GM10248 (cell line): ENCODE measurements at regions not wholly inside any gene's neighbourhood (a gene's known extent, or its start where the extent isn't known, plus 50 kb on each side); places are given as distances from the start of the nearest gene placed in this dataset.

Experiments
- CTCF ChIA-PET: fragments of 300-600 bp; sonication (Branson Sonifier 250); formaldehyde crosslinking; extraction: SDS; loops from one replicate; lab custom pipeline; 2021; ENCODE audit warnings: antibody characterized with exemption; lab: Yijun Ruan, JAX
- POLR2A ChIA-PET: fragments of 350-650 bp; sonication (Branson Sonifier 250); formaldehyde crosslinking; extraction: SDS; loops from one replicate; lab custom pipeline; 2020; ENCODE audit warnings: antibody characterized with exemption; lab: Yijun Ruan, JAX
- DNase-seq: peaks from one replicate; pipeline ENCODE4 v3.0.0; 2012; ENCODE audit errors: extremely low spot score
- TF ChIP-seq, protein P1 (sequence below): IDR thresholded peaks from 2 replicates; pipeline ENCODE4 v1.5.1; 2012; ENCODE audit warnings: mild to moderate bottlenecking, low read depth; ENCODE audit errors: extremely low read depth, missing control alignments, control extremely low read depth

DNA sequence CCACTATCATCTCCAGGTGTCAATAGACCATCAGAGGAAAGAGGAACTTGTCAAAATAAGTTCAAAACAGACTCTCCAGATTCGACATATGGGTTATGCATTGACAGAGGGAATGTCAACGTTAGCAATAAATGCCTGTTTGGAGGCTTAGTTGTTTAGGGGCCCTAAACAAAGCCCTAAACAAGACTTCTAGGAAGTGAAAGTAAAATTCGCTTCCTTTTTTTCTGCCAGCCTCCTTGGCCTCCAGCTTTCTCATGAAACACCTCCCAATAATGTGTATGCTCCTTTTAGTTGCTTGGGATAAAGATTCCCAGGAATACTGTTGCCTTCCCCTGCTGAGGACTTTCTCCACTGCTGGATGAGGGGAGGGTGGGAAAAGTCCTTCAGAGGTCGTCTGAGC, 70.9 kb upstream of the ARNT2 start:
- no peak for DNase-seq
- TF ChIP-seq, protein P1, sequence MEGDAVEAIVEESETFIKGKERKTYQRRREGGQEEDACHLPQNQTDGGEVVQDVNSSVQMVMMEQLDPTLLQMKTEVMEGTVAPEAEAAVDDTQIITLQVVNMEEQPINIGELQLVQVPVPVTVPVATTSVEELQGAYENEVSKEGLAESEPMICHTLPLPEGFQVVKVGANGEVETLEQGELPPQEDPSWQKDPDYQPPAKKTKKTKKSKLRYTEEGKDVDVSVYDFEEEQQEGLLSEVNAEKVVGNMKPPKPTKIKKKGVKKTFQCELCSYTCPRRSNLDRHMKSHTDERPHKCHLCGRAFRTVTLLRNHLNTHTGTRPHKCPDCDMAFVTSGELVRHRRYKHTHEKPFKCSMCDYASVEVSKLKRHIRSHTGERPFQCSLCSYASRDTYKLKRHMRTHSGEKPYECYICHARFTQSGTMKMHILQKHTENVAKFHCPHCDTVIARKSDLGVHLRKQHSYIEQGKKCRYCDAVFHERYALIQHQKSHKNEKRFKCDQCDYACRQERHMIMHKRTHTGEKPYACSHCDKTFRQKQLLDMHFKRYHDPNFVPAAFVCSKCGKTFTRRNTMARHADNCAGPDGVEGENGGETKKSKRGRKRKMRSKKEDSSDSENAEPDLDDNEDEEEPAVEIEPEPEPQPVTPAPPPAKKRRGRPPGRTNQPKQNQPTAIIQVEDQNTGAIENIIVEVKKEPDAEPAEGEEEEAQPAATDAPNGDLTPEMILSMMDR: no peak
- ChIA-PET CTCF (no interaction called here), POLR2A (no interaction called here)

DNA sequence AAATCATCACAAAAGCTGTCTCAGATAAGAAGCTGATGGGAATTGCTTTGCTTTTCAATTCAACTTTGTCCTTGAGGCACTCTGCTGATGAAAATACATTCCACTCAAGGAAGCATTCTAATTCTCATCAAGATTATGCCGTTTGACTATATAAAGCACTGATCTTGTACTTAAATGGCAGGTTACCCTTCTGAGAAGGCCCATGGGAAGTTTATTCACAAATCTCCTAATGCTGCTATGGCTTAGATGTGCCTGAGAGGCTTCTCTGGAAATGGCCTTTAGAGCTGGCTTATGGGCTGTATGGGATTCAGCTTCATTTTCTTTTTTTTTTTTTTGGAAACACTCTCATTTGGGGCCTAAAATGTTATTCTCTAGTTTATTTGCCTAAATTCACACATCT, 69.7 kb upstream of the ARNT2 start:
- no peak for DNase-seq
- TF ChIP-seq, protein P1: no peak
- POLR2A ChIA-PET: no interaction called here
- CTCF ChIA-PET: interaction anchor here (0.6 kb wide), 2 partner anchors 9 to 12 kb away, joined by 3 read pairs; no protein-coding TSS in a partner anchor

DNA sequence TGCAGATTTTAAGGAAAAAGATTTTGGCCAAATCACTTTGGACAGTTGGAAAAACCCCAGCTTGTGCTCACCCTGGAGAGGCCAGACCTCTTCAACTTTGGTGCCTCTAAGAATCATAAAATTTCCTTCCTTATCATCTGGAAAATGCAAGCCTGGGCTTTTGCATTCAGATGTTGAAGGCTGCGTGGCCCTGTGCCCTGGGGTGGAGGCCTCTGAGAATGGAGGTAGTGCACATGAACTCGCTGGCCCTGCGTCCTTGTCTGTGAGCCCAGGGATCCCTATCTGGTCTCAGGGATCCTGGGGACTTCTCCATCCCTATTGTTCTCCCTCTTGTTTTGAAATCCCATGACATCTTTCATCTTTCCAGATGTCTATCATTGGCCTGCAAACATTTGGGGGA, 64.6 kb upstream of the ARNT2 start:
- CTCF ChIA-PET: interaction anchor here (1.0 kb wide), 1 partner anchor 22 kb away, joined by 3 read pairs; no protein-coding TSS in a partner anchor
- POLR2A ChIA-PET: no interaction called here
- no peak for DNase-seq
- TF ChIP-seq, protein P1: no peak

DNA sequence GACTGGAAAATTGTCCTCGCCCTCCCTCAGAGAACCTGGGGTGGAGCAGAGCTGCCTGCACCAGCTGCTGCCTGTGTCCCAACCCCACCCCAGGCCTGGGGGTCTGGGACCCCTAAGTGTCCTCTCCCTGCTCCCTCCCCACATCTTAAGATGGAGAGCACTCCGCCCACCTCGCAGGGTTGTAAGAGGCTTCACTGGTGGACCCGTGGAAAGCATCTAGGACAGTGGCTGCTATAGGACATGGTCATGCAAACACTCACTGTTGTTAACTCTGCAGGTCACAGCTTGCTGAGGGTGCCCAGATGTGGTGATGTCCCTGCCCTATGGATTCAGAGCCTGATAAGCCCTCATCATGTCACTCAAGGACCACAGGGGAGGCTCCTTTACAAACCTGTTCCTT, 62.0 kb upstream of the ARNT2 start:
- no peak for DNase-seq
- CTCF ChIA-PET: interaction anchor here (1.2 to 1.5 kb wide), 2 partner anchors 9 to 11 kb away, joined by 4 read pairs; no protein-coding TSS in a partner anchor
- TF ChIP-seq, protein P1: no peak
- POLR2A ChIA-PET: no interaction called here

DNA sequence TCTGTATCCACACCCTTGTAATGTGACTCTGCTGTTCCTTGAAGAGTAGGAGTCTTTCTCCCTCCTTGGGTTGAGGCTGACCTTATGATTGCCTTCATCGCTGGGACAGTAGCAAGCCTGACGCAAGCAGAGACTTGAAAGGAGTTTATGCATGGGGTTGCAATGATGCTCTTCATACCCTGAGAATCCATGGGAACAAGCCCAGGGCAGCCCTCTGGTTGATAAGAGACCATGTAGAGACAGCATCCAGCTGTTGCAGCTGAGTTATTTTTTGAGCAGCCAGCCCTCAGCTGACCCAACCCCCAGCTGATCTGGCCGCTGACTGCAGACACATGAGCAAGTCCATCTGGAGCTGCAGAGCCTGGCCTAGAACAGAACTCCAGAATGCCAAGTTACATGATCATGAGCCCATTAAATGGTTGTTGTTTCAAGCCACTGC, 60.6 kb upstream of the ARNT2 start:
- CTCF ChIA-PET: interaction anchor here (0.8 to 1.5 kb wide), 2 partner anchors 9 to 10 kb away, joined by 3 to 4 read pairs; no protein-coding TSS in a partner anchor
- TF ChIP-seq, protein P1: no peak

DNA sequence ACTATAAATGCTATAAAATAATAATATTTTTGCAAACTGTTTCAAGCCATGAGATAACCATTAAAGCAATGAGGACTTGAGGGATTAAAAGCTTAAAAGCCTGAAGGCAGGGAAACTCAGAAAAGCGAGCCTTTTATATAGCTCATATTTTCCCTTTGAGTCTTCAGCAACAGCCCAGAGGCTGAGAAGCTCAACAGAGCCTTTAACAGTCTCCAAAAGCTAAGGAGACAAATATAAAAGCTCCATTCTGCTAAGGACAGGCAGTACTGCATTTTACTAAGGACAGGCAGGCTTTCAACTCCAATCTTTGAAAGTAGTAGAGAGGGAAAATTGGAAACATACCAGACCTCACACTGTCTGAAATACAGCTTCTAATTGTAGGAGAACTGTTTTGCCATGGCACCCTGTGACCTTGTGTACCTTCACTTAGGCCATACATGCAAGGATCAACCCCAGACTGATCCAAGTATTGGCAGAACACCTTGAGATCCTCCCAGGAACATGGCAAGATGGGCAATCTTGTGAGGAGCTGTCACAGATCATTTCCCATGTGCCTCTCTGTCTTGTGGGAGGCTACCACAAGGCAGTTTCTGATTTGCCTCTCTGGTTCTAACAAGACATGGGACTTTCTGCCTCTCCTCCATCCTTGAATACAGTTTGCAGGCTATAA, 53.1 kb upstream of the ARNT2 start:
- ChIA-PET POLR2A (no interaction called here), CTCF (interaction anchor here (1.0 to 1.5 kb wide), 2 partner anchors 9 to 17 kb away, joined by 4 read pairs; no protein-coding TSS in a partner anchor)
- TF ChIP-seq, protein P1: no peak
- no peak for DNase-seq

More for the DNA sequence above, 60.6 kb upstream of the ARNT2 start:
- POLR2A ChIA-PET: no interaction called here
- no peak for DNase-seq
